ENCODE measurements at regions not wholly inside any gene's neighbourhood (a gene's known extent, or its start where the extent isn't known, plus 50 kb on each side); places are given as distances from the start of the nearest gene placed in this dataset.

DNA sequence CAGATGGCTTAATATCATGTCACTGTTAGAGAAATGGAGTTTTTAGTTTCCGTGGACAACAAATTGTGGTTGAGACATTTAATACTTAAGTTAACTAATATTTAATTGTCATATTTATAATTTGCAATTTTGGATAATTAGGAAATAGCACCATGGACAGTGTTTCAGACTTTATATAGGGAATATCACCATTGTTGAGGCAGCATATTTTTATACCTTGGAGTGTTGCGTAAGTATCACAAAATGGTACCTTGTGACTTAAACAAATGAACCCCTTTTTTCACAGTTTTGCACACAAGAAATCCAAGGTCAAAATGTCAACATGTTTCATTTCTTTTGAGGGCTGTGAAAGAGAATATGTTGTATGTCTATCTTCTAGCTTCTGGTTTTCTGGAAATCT, 539.9 kb downstream of the TECRL start:
- TF ChIP-seq CTCF (optimal IDR thresholded peaks at IDR 0.05 in 1 of 3, IDR thresholded peaks at IDR 0.05 in 1 of 3, conservative IDR thresholded peaks at IDR 0.05 in 1 of 3; ENCODE audit: extremely low read depth in 1 of 3, insufficient read depth in 2 of 3, low read length in 3 of 3): no peak
- no peak for TF ChIP-seq EZH2 (IDR thresholded peaks at IDR 0.05; ENCODE audit: low read length)

Measured in keratinocyte (primary cell).